ENCODE measurements at regions not wholly inside any gene's neighbourhood (a gene's known extent, or its start where the extent isn't known, plus 50 kb on each side); places are given as distances from the start of the nearest gene placed in this dataset.

DNA sequence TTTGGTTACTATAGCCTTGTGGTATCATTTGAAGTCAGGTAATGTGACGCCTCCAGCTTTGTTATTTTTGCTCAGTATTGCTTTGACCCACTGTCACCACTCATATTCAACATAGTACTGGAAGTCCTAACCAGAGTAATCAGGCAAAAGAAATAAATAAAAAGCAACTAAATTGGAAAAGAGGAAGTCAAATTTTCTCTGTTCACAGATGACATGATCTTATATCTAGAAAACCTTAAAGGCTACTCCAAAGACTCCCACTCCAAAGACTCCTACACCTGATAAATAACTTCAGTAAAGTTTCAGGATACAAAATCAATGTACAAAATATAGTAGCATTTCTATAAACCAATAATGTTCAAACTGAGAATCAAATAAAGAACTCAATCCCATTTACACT, 348.6 kb downstream of the CXXC4 start:
- TF ChIP-seq, protein P1, sequence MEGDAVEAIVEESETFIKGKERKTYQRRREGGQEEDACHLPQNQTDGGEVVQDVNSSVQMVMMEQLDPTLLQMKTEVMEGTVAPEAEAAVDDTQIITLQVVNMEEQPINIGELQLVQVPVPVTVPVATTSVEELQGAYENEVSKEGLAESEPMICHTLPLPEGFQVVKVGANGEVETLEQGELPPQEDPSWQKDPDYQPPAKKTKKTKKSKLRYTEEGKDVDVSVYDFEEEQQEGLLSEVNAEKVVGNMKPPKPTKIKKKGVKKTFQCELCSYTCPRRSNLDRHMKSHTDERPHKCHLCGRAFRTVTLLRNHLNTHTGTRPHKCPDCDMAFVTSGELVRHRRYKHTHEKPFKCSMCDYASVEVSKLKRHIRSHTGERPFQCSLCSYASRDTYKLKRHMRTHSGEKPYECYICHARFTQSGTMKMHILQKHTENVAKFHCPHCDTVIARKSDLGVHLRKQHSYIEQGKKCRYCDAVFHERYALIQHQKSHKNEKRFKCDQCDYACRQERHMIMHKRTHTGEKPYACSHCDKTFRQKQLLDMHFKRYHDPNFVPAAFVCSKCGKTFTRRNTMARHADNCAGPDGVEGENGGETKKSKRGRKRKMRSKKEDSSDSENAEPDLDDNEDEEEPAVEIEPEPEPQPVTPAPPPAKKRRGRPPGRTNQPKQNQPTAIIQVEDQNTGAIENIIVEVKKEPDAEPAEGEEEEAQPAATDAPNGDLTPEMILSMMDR (IDR thresholded peaks at IDR 0.05): no peak
- no peak for TF ChIP-seq ZFX (IDR thresholded peaks at IDR 0.05; ENCODE audit: borderline replicate concordance)
